DOHH2 (cell line): ENCODE measurements at regions not wholly inside any gene's neighbourhood (a gene's known extent, or its start where the extent isn't known, plus 50 kb on each side); places are given as distances from the start of the nearest gene placed in this dataset.

Source experiments
- H3F3A ChIP-seq: fragments of 200-600 bp; sonication (generic), shearing (Covaris generic); 2 replicates; pipeline ENCODE4 v1.6.0; 2016; ENCODE audit warnings: antibody characterized with exemption, mild to moderate bottlenecking; ENCODE audit not compliant: control insufficient read depth, insufficient read depth
- H3K27ac ChIP-seq: fragments of 200-600 bp; sonication (generic); 2 replicates; pipeline ENCODE4 v1.5.1; 2014; ENCODE audit warnings: low read depth, mild to moderate bottlenecking, low read length, moderate library complexity
- H3K27me3 ChIP-seq: fragments of 200-600 bp; sonication (generic); 2 replicates; pipeline ENCODE4 v1.6.1; 2014; ENCODE audit warnings: mild to moderate bottlenecking, low read length, mixed read lengths; ENCODE audit not compliant: control insufficient read depth
- H3K36me3 ChIP-seq: fragments of 200-600 bp; sonication (generic); 2 replicates; pipeline ENCODE4 v1.6.1; 2014; ENCODE audit warnings: mild to moderate bottlenecking, low read length, moderate library complexity, mixed read lengths; ENCODE audit not compliant: control insufficient read depth
- H3K4me1 ChIP-seq: fragments of 200-600 bp; sonication (generic); 2 replicates; pipeline ENCODE4 v1.6.1; 2014; ENCODE audit warnings: mild to moderate bottlenecking, low read length, mixed read lengths; ENCODE audit not compliant: control insufficient read depth
- H3K4me2 ChIP-seq: fragments of 200-600 bp; sonication (generic); 2 replicates; pipeline ENCODE4 v1.6.0; 2014; ENCODE audit warnings: mild to moderate bottlenecking, low read length, moderate library complexity
- H3K4me3 ChIP-seq: fragments of 200-600 bp; sonication (generic); 2 replicates; pipeline ENCODE4 v1.5.1; 2014; ENCODE audit warnings: mild to moderate bottlenecking, low read length, mixed read lengths
- H3K79me2 ChIP-seq: fragments of 200-600 bp; sonication (generic); 2 replicates; pipeline ENCODE4 v1.6.1; 2014; ENCODE audit warnings: mild to moderate bottlenecking, low read length, mixed read lengths; ENCODE audit not compliant: control insufficient read depth
- H3K9me2 ChIP-seq: fragments of 200-600 bp; sonication (generic); replicated peaks from 2 replicates; pipeline ENCODE4 v1.6.1; 2014; ENCODE audit warnings: mild to moderate bottlenecking, low read length, mixed read lengths; ENCODE audit not compliant: control insufficient read depth
- H3K9me3 ChIP-seq: fragments of 200-600 bp; sonication (generic); 2 replicates; pipeline ENCODE4 v1.6.1; 2014; ENCODE audit warnings: antibody characterized with exemption, low read length, mixed read lengths; ENCODE audit not compliant: control insufficient read depth, insufficient read depth
- H4K20me1 ChIP-seq: fragments of 200-600 bp; sonication (generic); 2 replicates; pipeline ENCODE4 v1.6.0; 2014; ENCODE audit warnings: low read depth, mild to moderate bottlenecking, antibody characterized with exemption, low read length, moderate library complexity; ENCODE audit not compliant: control insufficient read depth, insufficient read depth
- EZH2phosphoT487 ChIP-seq: fragments of 200-600 bp; sonication (generic); IDR thresholded peaks from 2 replicates; pipeline ENCODE4 v1.6.1; 2017; ENCODE audit warnings: borderline replicate concordance, mild to moderate bottlenecking, antibody characterized with exemption, low read length, moderate library complexity, mixed read lengths
- TF ChIP-seq, protein P1 (sequence below): fragments of 200-600 bp; sonication (generic); IDR thresholded peaks from one replicate; pipeline ENCODE4 v1.5.1; 2014; ENCODE audit warnings: antibody characterized with exemption, mild to moderate bottlenecking, low read depth, low read length; ENCODE audit not compliant: poor library complexity, severe bottlenecking

- no peaks in the 10 kb centered on the region for H3K36me3 ChIP-seq
- no peaks in the 10 kb centered on the region for H3F3A ChIP-seq
- H3K9me2 ChIP-seq, result no peaks in the 10 kb centered on the region
- H3K4me1 ChIP-seq, result no peaks in the 10 kb centered on the region
- H3K79me2 ChIP-seq, result no peaks in the 10 kb centered on the region
- H3K4me2 ChIP-seq, result no peak overlapping the region
- no peaks in the 10 kb centered on the region for H3K9me3 ChIP-seq
- TF ChIP-seq, protein P1, sequence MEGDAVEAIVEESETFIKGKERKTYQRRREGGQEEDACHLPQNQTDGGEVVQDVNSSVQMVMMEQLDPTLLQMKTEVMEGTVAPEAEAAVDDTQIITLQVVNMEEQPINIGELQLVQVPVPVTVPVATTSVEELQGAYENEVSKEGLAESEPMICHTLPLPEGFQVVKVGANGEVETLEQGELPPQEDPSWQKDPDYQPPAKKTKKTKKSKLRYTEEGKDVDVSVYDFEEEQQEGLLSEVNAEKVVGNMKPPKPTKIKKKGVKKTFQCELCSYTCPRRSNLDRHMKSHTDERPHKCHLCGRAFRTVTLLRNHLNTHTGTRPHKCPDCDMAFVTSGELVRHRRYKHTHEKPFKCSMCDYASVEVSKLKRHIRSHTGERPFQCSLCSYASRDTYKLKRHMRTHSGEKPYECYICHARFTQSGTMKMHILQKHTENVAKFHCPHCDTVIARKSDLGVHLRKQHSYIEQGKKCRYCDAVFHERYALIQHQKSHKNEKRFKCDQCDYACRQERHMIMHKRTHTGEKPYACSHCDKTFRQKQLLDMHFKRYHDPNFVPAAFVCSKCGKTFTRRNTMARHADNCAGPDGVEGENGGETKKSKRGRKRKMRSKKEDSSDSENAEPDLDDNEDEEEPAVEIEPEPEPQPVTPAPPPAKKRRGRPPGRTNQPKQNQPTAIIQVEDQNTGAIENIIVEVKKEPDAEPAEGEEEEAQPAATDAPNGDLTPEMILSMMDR, result no peak
- TF ChIP-seq EZH2phosphoT487, result no peak
- H3K27me3 ChIP-seq, result no peaks in the 10 kb centered on the region
- H3K4me3 ChIP-seq, result no peak overlapping the region
- no peak overlapping the region for H3K27ac ChIP-seq
- H4K20me1 ChIP-seq, result no peaks in the 10 kb centered on the region
Observed at GRCh38 chr3:102687851-102688555, 253.2 kb downstream of the ZPLD1 start.

DNA sequence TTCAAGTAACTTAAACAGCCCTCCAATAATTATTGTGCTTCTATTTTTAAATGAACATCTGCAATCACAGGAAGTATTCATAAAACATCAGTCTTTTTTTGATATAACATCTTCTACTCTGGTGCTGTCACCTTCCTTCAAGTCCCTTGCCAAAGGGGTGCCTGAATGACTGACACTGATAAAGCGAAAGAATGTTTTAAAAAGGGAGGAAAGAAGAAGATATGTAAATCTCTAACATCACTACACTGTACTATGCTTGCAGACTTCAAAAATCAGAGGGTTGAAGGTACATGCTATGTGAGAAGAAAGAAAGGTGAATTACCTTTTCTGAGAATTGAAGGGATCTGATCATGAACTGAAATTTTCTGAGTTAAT lies 253.7 kb downstream of the ZPLD1 start:
- Histone ChIP-seq H3K9me3 (no peaks in the 10 kb centered on the region), H3K79me2 (no peaks in the 10 kb centered on the region), H3K4me2 (no peak overlapping the region), H3K9me2 (no peaks in the 10 kb centered on the region), H3K4me1 (no peaks in the 10 kb centered on the region), H3F3A (no peaks in the 10 kb centered on the region), H3K27ac (no peak overlapping the region), H3K27me3 (no peaks in the 10 kb centered on the region), H3K4me3 (no peak overlapping the region), H4K20me1 (no peaks in the 10 kb centered on the region), H3K36me3 (no peaks in the 10 kb centered on the region)
- no peak for TF ChIP-seq EZH2phosphoT487
- TF ChIP-seq, protein P1, result no peak

DNA sequence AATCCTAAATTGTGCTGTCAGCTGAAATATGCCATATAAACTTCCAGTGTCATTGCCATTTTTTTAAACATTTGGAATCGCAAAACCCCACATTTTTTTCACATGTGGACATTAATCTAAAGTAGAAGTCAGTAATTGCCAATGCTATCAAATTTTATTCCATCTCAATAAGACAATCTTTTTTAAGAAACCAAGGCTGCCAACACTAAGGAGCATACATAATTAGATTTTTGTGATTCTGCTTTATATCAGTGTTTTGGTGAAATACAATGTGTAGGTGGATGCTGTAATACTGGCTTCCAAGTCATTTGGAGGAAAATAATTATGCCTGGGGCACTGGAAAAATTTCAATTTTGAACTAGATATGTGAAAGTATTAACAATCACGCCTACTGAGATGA lies 256.7 kb downstream of the ZPLD1 start:
- Histone ChIP-seq H3K4me3 (no peak overlapping the region), H3K9me2 (no peaks in the 10 kb centered on the region), H3K27ac (no peak overlapping the region), H3K9me3 (no peaks in the 10 kb centered on the region), H3K4me1 (no peaks in the 10 kb centered on the region), H3K79me2 (no peaks in the 10 kb centered on the region), H3K27me3 (no peaks in the 10 kb centered on the region), H3F3A (no peaks in the 10 kb centered on the region), H3K36me3 (no peaks in the 10 kb centered on the region), H3K4me2 (no peak overlapping the region), H4K20me1 (no peaks in the 10 kb centered on the region)
- TF ChIP-seq, protein P1, result no peak
- TF ChIP-seq EZH2phosphoT487, result no peak
